RCC 7860 (cell line): ENCODE measurements at regions not wholly inside any gene's neighbourhood (a gene's known extent, or its start where the extent isn't known, plus 50 kb on each side); places are given as distances from the start of the nearest gene placed in this dataset.
"Not testable (repeated sequence)": the region's sequence is repeated elsewhere in the genome, so short reads cannot be mapped to it uniquely, and the experiment has no call there.

ENCODE experiments used
- DNase-seq: peaks from one replicate; pipeline ENCODE4 v3.0.0-alpha.2; 2015; ENCODE audit warnings: low spot score
- FAIRE-seq: peaks from 2 replicates; lab custom pipeline; 2012; peaks lifted over from hg19 to GRCh38; lab: Jason Lieb, UNC

- DNase-seq (no peak), FAIRE-seq (no peak)
Observed at GRCh38 chr5:61215996-61216395, 53.7 kb upstream of the SMIM15 start.

- FAIRE-seq = no peak
- DNase-seq = no peak
Observed at GRCh38 chr5:61216741-61217140, 54.5 kb upstream of the SMIM15 start.

- no peak for DNase-seq
- FAIRE-seq = no peak
Observed at GRCh38 chr5:61217214-61217613, 54.9 kb upstream of the SMIM15 start.

GRCh38 chr5:61228229-61228628 lies 66.0 kb upstream of the SMIM15 start:
- no peak for FAIRE-seq
- no peak for DNase-seq

- FAIRE-seq (peak; percentile 77), DNase-seq (peak; percentile 54)
Observed at GRCh38 chr5:61228691-61229280, 66.5 kb upstream of the SMIM15 start.

GRCh38 chr5:61229416-61229815 lies 67.1 kb upstream of the SMIM15 start:
- DNase-seq (no peak), FAIRE-seq (no peak)

GRCh38 chr5:61230492-61230891 lies 68.2 kb upstream of the SMIM15 start:
- DNase-seq (no peak), FAIRE-seq (no peak)

GRCh38 chr5:61231813-61232212 lies 69.5 kb upstream of the SMIM15 start:
- DNase-seq (no peak), FAIRE-seq (no peak)

- DNase-seq = no peak
- FAIRE-seq = no peak
Observed at GRCh38 chr5:61232490-61233050, 70.3 kb upstream of the SMIM15 start.

GRCh38 chr5:61234019-61234418 lies 71.8 kb upstream of the SMIM15 start:
- FAIRE-seq (no peak), DNase-seq (no peak)

GRCh38 chr5:61236715-61237114 lies 74.4 kb upstream of the SMIM15 start:
- not testable (repeated sequence) for FAIRE-seq, DNase-seq

GRCh38 chr5:61245486-61245885 lies 83.2 kb upstream of the SMIM15 start:
- FAIRE-seq (no peak), DNase-seq (no peak)

- DNase-seq (no peak), FAIRE-seq (no peak)
Observed at GRCh38 chr5:61245936-61246335, 83.7 kb upstream of the SMIM15 start.

GRCh38 chr5:61246768-61247307 lies 84.6 kb upstream of the SMIM15 start:
- DNase-seq = no peak
- no peak for FAIRE-seq

- no peak for DNase-seq
- no peak for FAIRE-seq
Observed at GRCh38 chr5:61251874-61252642, 80.0 kb upstream of the ZSWIM6 start.

GRCh38 chr5:61252643-61252925 lies 79.5 kb upstream of the ZSWIM6 start:
- DNase-seq (no peak), FAIRE-seq (no peak)

- DNase-seq (no peak), FAIRE-seq (no peak)
Observed at GRCh38 chr5:61253547-61253946, 78.5 kb upstream of the ZSWIM6 start.

- no peak for DNase-seq
- FAIRE-seq = no peak
Observed at GRCh38 chr5:61254969-61255555, 77.0 kb upstream of the ZSWIM6 start.

GRCh38 chr5:61256474-61256873 lies 75.6 kb upstream of the ZSWIM6 start:
- FAIRE-seq = no peak
- no peak for DNase-seq

- DNase-seq (no peak), FAIRE-seq (no peak)
Observed at GRCh38 chr5:61257421-61257820, 74.6 kb upstream of the ZSWIM6 start.

GRCh38 chr5:61261136-61261535 lies 70.9 kb upstream of the ZSWIM6 start:
- DNase-seq = no peak
- no peak for FAIRE-seq

- FAIRE-seq = no peak
- no peak for DNase-seq
Observed at GRCh38 chr5:61262080-61262479, 70.0 kb upstream of the ZSWIM6 start.
